CD4-positive, alpha-beta T cell treated with Interleukin-12 subunit alpha and Interleukin-12 subunit beta, for 1 hour (primary cell): ENCODE measurements at regions not wholly inside any gene's neighbourhood (a gene's known extent, or its start where the extent isn't known, plus 50 kb on each side); places are given as distances from the start of the nearest gene placed in this dataset.

ENCODE experiments used
- DNase-seq: peaks from one replicate; pipeline ENCODE4 v3.0.0-alpha.2; 2020

- DNase-seq, result no peak
These were observed 63.9 kb upstream of the SORCS3 start for GRCh38 chr10:104577163-104577562.

- no peak for DNase-seq
These were observed 63.1 kb upstream of the SORCS3 start for GRCh38 chr10:104577861-104578521.

GRCh38 chr10:104578671-104579070 lies 62.4 kb upstream of the SORCS3 start:
- no peak for DNase-seq

GRCh38 chr10:104579136-104579535 lies 62.0 kb upstream of the SORCS3 start:
- DNase-seq, result no peak

GRCh38 chr10:104580321-104580720 lies 60.8 kb upstream of the SORCS3 start:
- no peak for DNase-seq

- DNase-seq, result peak; percentile 67
These were observed 60.1 kb upstream of the SORCS3 start for GRCh38 chr10:104580774-104581675.

GRCh38 chr10:104581884-104582601 lies 59.0 kb upstream of the SORCS3 start:
- no peak for DNase-seq

- DNase-seq, result no peak
These were observed 58.5 kb upstream of the SORCS3 start for GRCh38 chr10:104582602-104582951.

- no peak for DNase-seq
These were observed 58.1 kb upstream of the SORCS3 start for GRCh38 chr10:104582966-104583365.

- DNase-seq, result no peak
These were observed 56.5 kb upstream of the SORCS3 start for GRCh38 chr10:104584541-104584940.

GRCh38 chr10:104587751-104588150 lies 53.3 kb upstream of the SORCS3 start:
- no peak for DNase-seq

GRCh38 chr10:104589431-104589830 lies 51.7 kb upstream of the SORCS3 start:
- no peak for DNase-seq

GRCh38 chr10:104589871-104590270 lies 51.2 kb upstream of the SORCS3 start:
- no peak for DNase-seq
